Neuronal stem cell (in vitro differentiated cells): ENCODE measurements at regions not wholly inside any gene's neighbourhood (a gene's known extent, or its start where the extent isn't known, plus 50 kb on each side); places are given as distances from the start of the nearest gene placed in this dataset.
A peak's percentile ranks its signal among the peaks of the same experiment; 100 is the strongest.

Experiments
- DNase-seq: peaks from one replicate; pipeline ENCODE4 v3.0.0-alpha.2; 2013; ENCODE audit warnings: low spot score
- H2AFZ ChIP-seq: one replicate; pipeline ENCODE4 v1.6.1; 2013; ENCODE audit warnings: mild to moderate bottlenecking, low read length, inconsistent platforms
- H2AK5ac ChIP-seq: 2 replicates; pipeline ENCODE4 v1.6.1; 2013; ENCODE audit warnings: low read depth, mild to moderate bottlenecking, inconsistent platforms, low read length, moderate library complexity, mixed read lengths
- H2BK120ac ChIP-seq: 2 replicates; pipeline ENCODE4 v1.6.1; 2013; ENCODE audit warnings: low read depth, mild to moderate bottlenecking, inconsistent platforms, low read length, moderate library complexity, mixed read lengths
- H2BK12ac ChIP-seq: one replicate; pipeline ENCODE4 v1.6.1; 2013; ENCODE audit warnings: low read length, inconsistent platforms
- H2BK15ac ChIP-seq: 2 replicates; pipeline ENCODE4 v1.6.1; 2013; ENCODE audit warnings: mild to moderate bottlenecking, low read length, inconsistent platforms, mixed read lengths
- H2BK5ac ChIP-seq: one replicate; pipeline ENCODE4 v1.6.1; 2013; ENCODE audit warnings: inconsistent platforms, mild to moderate bottlenecking, low read length, moderate library complexity
- H3K14ac ChIP-seq: one replicate; pipeline ENCODE4 v1.6.1; 2013; ENCODE audit warnings: low read length, inconsistent platforms
- H3K18ac ChIP-seq: 2 replicates; pipeline ENCODE4 v1.6.1; 2013; ENCODE audit warnings: low read length, inconsistent platforms
- H3K23ac ChIP-seq: 2 replicates; pipeline ENCODE4 v1.6.1; 2013; ENCODE audit warnings: low read depth, mild to moderate bottlenecking, mixed read lengths, low read length, inconsistent platforms; ENCODE audit not compliant: poor library complexity
- H3K27ac ChIP-seq: replicated peaks from 3 replicates; pipeline ENCODE4 v1.5.1; 2013; ENCODE audit warnings: low read length, inconsistent platforms
- H3K27me3 ChIP-seq, 3 experiments: 2 replicates each; pipeline ENCODE4 v1.6.1; 2013; ENCODE audit warnings: low read length in 3 of 3, mild to moderate bottlenecking in 2 of 3, inconsistent platforms in 1 of 3, low read depth in 1 of 3, mixed read lengths in 1 of 3, moderate library complexity in 1 of 3; ENCODE audit not compliant: control insufficient read depth in 3 of 3, insufficient read depth in 3 of 3
- H3K36me3 ChIP-seq, 2 donors: replicated peaks in 1 of 2; 2 replicates each; pipeline ENCODE4 v1.6.1; 2013; ENCODE audit warnings: low read length in 2 of 2; ENCODE audit not compliant: control insufficient read depth in 2 of 2, insufficient read depth in 2 of 2
- H3K4ac ChIP-seq: 2 replicates; pipeline ENCODE4 v1.6.1; 2013; ENCODE audit warnings: inconsistent platforms, mild to moderate bottlenecking, low read length, moderate library complexity
- H3K4me1 ChIP-seq, 2 donors: 1 replicate in 1 of 2; 2 replicates in 1 of 2; pipeline ENCODE4 v1.6.1; 2013; ENCODE audit warnings: low read length in 2 of 2, low read depth in 1 of 2; ENCODE audit not compliant: control insufficient read depth in 2 of 2, insufficient read depth in 1 of 2
- H3K4me2 ChIP-seq: one replicate; pipeline ENCODE4 v1.6.1; 2013; ENCODE audit warnings: mild to moderate bottlenecking, low read length, inconsistent platforms; ENCODE audit not compliant: insufficient read depth, poor library complexity, severe bottlenecking
- H3K4me3 ChIP-seq, 2 donors: 2 replicates each; pipeline ENCODE4 v1.5.1; 2013; ENCODE audit warnings: low read length in 2 of 2, mild to moderate bottlenecking in 2 of 2, inconsistent platforms in 1 of 2, moderate library complexity in 1 of 2
- H3K79me1 ChIP-seq: one replicate; pipeline ENCODE4 v1.6.1; 2013; ENCODE audit warnings: low read depth, mild to moderate bottlenecking, inconsistent platforms, low read length, moderate library complexity
- H3K9ac ChIP-seq: one replicate; pipeline ENCODE4 v1.6.1; 2013; ENCODE audit warnings: mild to moderate bottlenecking, low read depth, low read length, inconsistent platforms; ENCODE audit not compliant: poor library complexity
- H3K9me3 ChIP-seq, 2 donors: replicated peaks in 1 of 2; 2 replicates each; pipeline versions ENCODE3 to v1.6.1; 2013; ENCODE audit warnings: low read length in 2 of 2, mild to moderate bottlenecking in 2 of 2, inconsistent platforms in 1 of 2, low read depth in 1 of 2, mixed read lengths in 1 of 2, moderate library complexity in 1 of 2; ENCODE audit not compliant: control insufficient read depth in 2 of 2, insufficient read depth in 1 of 2
- H4K8ac ChIP-seq: one replicate; pipeline ENCODE4 v1.6.1; 2013; ENCODE audit warnings: low read depth, mild to moderate bottlenecking, inconsistent platforms, low read length, moderate library complexity
- H4K91ac ChIP-seq: one replicate; pipeline ENCODE4 v1.6.1; 2013; ENCODE audit warnings: low read length, low read depth, mild to moderate bottlenecking, inconsistent platforms; ENCODE audit not compliant: poor library complexity
- WGBS, 2 donors: extraction: QIAGEN DNeasy Blood & Tissue Kit; methylation state at CpG; one replicate each; pipeline ENCODE4 v1.1.7; 2013; ENCODE audit warnings: missing lambda C conversion rate in 2 of 2, mixed read lengths in 1 of 2; ENCODE audit not compliant: insufficient read length in 2 of 2, insufficient replicate concordance in 1 of 2; ENCODE audit errors: extremely low coverage in 2 of 2; 5-methylcytosine and 5-hydroxymethylcytosine counted together

DNA sequence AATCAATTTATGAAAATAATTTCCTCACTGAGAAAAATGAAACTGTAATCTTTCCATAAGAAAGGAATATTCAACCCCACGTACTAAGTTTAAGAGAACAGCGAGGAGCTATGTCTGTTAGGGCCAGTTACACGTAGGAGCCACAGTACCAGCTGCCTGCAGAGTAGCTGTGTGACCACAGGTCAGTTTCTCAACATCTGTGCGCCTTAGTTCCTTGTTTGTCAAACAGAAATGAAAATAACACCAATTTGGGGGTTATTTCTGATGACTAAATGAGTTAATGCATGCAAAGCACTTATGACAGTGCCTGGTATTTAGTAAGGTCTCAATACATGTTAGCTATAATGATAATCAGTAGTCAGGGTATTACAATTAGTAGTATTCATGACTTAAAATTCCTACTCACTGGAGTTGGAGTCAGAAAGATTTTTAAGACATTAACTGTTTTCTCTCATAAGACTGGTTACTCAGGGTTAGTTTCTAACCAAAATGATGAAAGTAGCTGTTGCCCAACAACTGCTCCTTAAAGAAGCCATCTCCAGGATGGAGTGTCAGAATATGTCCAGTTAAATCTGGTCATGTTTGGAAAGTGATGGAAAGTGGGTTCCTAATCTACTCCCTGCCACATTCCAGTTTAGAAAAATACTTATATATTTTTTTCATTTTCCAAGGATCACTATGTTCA lies 85.8 kb upstream of the ZNF648 start:
- no peak overlapping the region for H3K4ac ChIP-seq
- no peaks in the 10 kb centered on the region for H3K9me3 ChIP-seq
- H2BK120ac ChIP-seq = no peak overlapping the region
- no peak overlapping the region for H4K8ac ChIP-seq
- no peak overlapping the region for H3K9ac ChIP-seq
- DNase-seq = no peak
- H2AFZ ChIP-seq = no peak overlapping the region
- no peaks in the 10 kb centered on the region for H3K79me1 ChIP-seq
- H2AK5ac ChIP-seq = no peak overlapping the region
- no peak overlapping the region for H2BK15ac ChIP-seq
- H3K36me3 ChIP-seq = no peaks in the 10 kb centered on the region
- no peak overlapping the region for H3K4me2 ChIP-seq
- H2BK5ac ChIP-seq = no peak overlapping the region
- H3K14ac ChIP-seq = no peak overlapping the region
- no peak overlapping the region for H4K91ac ChIP-seq
- no peak overlapping the region for H3K4me3 ChIP-seq
- H3K4me1 ChIP-seq = peaks cover 17 to 30% of the 10 kb centered on the region in 2 donors
- no peaks in the 10 kb centered on the region for H3K27me3 ChIP-seq
- no peak overlapping the region for H3K23ac ChIP-seq
- H3K27ac ChIP-seq = no peak overlapping the region
- no peak overlapping the region for H3K18ac ChIP-seq
- H2BK12ac ChIP-seq = no peak overlapping the region
- no CpG with 5 or more reads among the region's 4 CpGs for WGBS, 2 donors

DNA sequence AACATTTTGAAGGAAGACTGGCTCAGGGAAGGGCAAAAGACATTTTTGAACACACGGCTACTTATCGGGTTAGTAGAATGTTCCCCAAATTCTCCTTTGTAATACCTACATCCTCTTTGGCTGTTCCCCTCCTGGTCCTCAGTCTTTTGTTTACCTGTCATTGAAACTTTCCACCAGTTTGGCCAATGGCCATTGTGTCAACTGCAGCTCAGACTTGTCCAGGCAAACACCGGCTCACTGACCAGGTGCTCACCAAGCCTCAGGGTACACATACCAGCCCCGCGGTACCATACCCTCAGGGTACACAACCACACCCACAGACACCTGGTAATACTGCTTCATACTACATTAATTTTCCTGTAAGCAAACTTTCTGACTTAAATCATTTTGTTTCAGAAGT lies 84.8 kb upstream of the ZNF648 start:
- H3K4ac ChIP-seq = no peak overlapping the region
- no CpG with 5 or more reads among the region's 5 CpGs for WGBS, 2 donors
- H2BK15ac ChIP-seq = no peak overlapping the region

DNA sequence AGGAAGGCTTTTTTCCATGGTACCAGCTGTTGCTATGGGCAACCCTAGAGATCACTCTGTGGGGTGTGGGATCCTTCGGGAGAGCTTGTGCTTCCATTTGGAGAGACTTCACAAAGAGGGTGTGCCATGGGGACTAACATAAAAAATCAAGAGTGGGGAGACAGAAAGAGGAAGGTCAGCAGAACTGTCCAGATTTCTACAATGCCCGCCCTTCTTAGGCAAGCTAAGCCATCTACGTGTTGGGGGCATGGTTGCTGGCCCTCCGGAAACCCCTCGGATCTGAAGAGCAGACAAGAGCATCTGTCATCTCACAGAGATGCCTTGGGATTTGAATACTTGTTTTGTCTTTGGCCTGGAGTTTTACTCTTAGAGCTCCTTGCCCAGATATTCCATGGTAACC lies 83.9 kb upstream of the ZNF648 start:
- no peak overlapping the region for H3K4me3 ChIP-seq
- no peak overlapping the region for H3K27ac ChIP-seq
- H3K18ac ChIP-seq = no peak overlapping the region
- H3K36me3 ChIP-seq = no peaks in the 10 kb centered on the region
- no peak overlapping the region for H2BK5ac ChIP-seq
- WGBS, 2 donors = no CpG with 5 or more reads among the region's 5 CpGs
- no peaks in the 10 kb centered on the region for H3K27me3 ChIP-seq
- peaks cover 17 to 30% of the 10 kb centered on the region in 2 donors for H3K4me1 ChIP-seq
- no peak overlapping the region for H2BK120ac ChIP-seq
- no peaks in the 10 kb centered on the region for H3K79me1 ChIP-seq
- no peak for DNase-seq
- H2BK12ac ChIP-seq = no peak overlapping the region
- no peaks in the 10 kb centered on the region for H3K9me3 ChIP-seq
- no peak overlapping the region for H3K9ac ChIP-seq
- no peak overlapping the region for H3K23ac ChIP-seq
- H4K91ac ChIP-seq = no peak overlapping the region
- no peak overlapping the region for H2BK15ac ChIP-seq
- no peak overlapping the region for H3K4me2 ChIP-seq
- H3K4ac ChIP-seq = no peak overlapping the region
- no peak overlapping the region for H2AK5ac ChIP-seq
- H2AFZ ChIP-seq = peak overlapping the region; percentile 89
- H4K8ac ChIP-seq = no peak overlapping the region
- H3K14ac ChIP-seq = no peak overlapping the region

More for the DNA sequence above, 84.8 kb upstream of the ZNF648 start:
- Histone ChIP-seq H3K9ac (no peak overlapping the region), H3K79me1 (no peaks in the 10 kb centered on the region), H3K27me3 (no peaks in the 10 kb centered on the region), H2AFZ (no peak overlapping the region), H2AK5ac (no peak overlapping the region), H3K18ac (no peak overlapping the region), H2BK120ac (no peak overlapping the region), H3K14ac (no peak overlapping the region), H2BK5ac (no peak overlapping the region), H3K9me3 (no peaks in the 10 kb centered on the region), H3K4me3 (no peak overlapping the region), H4K8ac (no peak overlapping the region), H2BK12ac (no peak overlapping the region), H3K27ac (no peak overlapping the region), H3K23ac (no peak overlapping the region), H3K4me1 (peaks cover 17 to 30% of the 10 kb centered on the region in 2 donors), H3K36me3 (no peaks in the 10 kb centered on the region), H3K4me2 (no peak overlapping the region), H4K91ac (no peak overlapping the region)
- DNase-seq = no peak

DNA sequence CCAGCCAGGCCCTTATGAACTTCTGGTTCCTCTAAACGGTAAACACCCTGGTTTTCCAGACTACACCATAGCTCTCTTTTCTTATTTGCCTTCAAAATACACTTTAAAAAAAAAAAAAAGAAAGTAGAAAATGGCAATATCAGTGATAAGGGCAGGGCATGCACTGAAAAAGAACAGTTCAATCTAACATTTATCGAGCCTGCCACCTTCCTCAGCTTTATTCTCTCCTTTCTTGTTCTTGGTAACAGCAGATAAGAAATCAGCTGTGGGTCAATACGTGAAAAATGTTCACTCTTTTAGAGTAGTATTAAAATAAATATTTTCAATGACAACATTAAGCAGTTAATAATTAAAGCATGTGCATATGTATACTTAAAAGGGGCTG lies 83.1 kb upstream of the ZNF648 start:
- Histone ChIP-seq H3K14ac (no peak overlapping the region), H3K4me2 (no peak overlapping the region), H2AFZ (peak overlapping the region; percentile 89), H4K8ac (no peak overlapping the region), H3K9ac (no peak overlapping the region), H3K4me1 (peaks cover 17 to 29% of the 10 kb centered on the region in 2 donors), H2BK15ac (no peak overlapping the region), H3K23ac (no peak overlapping the region), H4K91ac (no peak overlapping the region), H3K4ac (no peak overlapping the region), H3K9me3 (no peaks in the 10 kb centered on the region), H3K4me3 (no peak overlapping the region), H3K18ac (no peak overlapping the region), H2BK12ac (no peak overlapping the region), H3K27ac (peak overlapping the region; percentile 79), H3K36me3 (no peaks in the 10 kb centered on the region), H3K79me1 (no peaks in the 10 kb centered on the region), H2BK120ac (no peak overlapping the region), H2AK5ac (no peak overlapping the region), H3K27me3 (no peaks in the 10 kb centered on the region), H2BK5ac (no peak overlapping the region)
- DNase-seq = no peak
- no CpG with 5 or more reads among the region's 3 CpGs for WGBS, 2 donors
